Endometrium (tissue), 2 donors: ENCODE measurements at regions not wholly inside any gene's neighbourhood (a gene's known extent, or its start where the extent isn't known, plus 50 kb on each side); places are given as distances from the start of the nearest gene placed in this dataset.

Experiments used
- FAIRE-seq: peaks from 2 replicates; lab custom pipeline; 2012; peaks lifted over from hg19 to GRCh38; lab: Jason Lieb, UNC
- donor health status: control.
- donor health status: control.

DNA sequence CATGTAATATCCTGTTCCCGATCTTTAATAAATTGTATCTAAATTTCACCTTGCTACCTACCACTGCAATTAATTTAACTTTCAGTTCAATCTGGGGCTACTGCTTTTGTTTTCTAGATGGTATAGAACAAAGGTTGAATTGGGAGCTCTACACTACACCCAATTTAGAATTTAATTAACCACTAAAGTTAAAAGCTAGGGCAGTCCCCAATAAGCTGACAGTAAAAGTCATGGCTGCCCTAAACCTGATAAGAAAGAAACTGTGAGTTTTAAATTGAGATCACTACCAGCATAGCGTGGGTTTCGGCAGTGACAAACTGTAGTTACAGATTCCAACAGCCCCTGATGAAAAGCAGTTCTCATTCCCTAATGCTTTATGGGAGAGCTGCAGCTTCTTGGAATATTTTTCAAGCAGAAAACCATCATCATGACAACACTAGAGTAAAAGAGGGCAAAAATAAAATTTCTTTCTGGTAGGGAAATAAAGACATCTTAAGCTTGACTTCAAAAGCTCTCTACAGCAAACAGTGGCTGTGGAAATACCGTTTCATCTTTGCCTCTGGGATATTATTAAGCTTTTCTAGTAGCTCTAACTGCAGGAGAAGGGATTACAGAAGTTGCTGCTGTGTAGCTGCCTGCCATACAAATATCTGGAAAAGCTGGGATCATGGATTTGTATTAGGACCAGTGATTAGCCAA, 1372.1 kb downstream of the EPHA7 start:
- no peak for FAIRE-seq

DNA sequence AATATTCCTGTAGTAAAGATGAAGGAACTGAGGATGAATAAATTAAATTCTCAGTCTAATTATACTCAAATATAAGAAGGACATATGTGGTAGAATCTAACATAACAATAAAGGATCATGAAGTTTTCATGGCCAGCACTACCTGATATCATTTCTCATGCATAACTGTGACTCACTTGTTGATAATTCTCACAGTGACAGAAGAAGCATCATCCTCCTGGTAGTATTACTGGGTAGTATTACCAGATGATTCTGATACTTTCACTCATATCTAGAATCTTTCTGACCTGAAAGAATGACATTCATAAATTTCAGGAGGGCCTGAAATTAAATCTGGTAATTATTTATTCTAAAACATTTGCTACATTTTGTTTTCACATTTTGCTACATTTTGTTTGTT, 1375.0 kb downstream of the EPHA7 start:
- no peak for FAIRE-seq

DNA sequence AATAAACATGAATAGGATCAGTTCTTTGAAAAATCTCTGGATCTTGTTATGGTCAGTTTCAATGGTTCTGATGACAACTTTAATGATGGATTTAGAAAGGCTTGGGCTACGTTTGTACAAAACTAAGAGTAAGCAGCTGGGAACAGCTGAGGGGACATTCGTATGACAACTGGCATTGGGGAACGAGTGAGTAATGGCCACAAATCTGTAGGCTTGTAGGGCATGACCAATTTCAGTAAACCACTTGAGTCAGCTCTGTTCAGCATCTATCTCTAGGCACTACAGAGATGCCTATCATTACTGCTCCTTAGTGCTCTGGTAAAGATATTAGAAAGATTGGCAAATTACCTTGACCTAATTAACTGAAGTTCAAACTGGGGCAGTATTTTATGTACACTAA, 1375.6 kb downstream of the EPHA7 start:
- no peak for FAIRE-seq

DNA sequence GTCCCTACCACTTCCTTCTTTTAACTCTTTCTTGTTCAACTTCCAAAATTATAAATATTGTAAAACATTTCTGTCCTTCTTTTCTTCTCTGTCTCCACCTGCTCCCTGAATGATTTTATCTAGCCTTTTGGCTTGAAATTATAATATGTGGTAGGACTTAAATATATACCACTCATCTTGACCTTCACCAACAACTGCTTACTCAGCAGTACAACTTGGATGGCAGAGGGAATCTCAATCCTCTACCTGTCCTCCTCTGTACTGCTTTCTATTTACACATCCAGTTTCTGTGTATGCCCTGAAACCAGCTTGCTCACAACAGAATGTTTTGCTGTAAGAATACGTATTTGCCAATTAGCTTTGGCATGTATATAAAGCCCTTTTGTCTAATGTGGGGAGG, 1392.5 kb downstream of the EPHA7 start:
- FAIRE-seq: no peak

DNA sequence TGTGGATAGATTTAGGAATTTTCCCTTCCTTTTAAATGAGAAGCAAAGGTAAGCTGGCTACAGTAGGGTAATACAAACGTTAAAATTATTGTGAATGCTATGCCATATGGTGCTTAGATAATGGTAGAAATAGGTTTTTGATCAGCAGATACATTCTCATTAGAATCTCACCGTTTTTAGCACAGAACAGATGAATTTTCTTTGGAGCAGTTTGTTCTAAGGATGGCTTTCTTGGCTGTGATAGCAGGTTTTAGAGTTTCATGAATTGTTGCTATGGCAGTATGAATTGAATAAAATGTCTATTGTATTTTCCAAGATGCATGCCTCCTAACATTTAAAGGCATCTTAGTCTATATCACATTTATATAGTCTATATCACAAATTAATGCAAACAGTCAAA, 1394.5 kb downstream of the EPHA7 start:
- no peak for FAIRE-seq

DNA sequence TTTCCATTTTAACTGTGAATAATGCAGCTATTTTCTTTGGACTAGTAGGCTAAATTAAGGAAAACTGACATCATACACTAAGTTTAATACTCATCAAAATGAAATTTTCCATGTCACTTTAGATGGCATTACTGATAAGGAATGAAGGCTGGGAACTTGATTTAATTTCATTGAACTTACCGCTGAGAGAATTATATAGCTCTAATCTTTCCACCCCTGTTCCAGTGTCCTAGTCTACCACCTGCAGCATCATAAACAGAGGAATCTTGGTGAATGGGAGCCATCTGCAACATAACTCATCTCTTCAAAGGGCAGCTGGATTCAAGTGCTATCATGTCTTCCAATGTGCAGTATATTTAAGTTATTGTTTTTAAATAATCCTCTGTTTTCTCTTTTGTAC, 1395.2 kb downstream of the EPHA7 start:
- no peak for FAIRE-seq

DNA sequence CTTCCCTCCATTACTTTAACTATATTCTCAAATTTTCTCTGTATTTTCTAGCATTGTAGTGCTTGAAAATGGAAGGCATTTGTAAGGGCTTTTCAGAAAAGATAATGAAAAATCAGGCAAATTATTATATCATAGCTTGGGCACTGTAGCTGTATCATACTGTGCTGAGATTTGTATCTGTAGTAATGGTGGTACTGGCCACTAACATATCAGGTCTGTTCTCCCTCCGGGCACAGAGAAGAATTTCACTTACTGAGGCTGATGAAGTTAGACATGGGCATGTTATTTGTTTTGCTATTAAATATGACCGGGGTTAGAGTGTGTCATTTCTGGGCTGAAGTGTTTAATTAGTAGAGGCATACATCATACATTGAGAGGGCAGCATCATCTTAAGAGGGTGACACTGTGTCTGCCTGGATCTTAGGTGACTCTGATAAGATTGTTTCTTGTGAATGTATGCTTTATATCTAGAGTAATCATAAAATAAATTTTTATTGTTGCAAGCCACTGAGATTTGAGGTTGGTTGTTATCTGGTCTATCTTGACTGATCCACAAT, 1395.9 kb downstream of the EPHA7 start:
- no peak for FAIRE-seq

DNA sequence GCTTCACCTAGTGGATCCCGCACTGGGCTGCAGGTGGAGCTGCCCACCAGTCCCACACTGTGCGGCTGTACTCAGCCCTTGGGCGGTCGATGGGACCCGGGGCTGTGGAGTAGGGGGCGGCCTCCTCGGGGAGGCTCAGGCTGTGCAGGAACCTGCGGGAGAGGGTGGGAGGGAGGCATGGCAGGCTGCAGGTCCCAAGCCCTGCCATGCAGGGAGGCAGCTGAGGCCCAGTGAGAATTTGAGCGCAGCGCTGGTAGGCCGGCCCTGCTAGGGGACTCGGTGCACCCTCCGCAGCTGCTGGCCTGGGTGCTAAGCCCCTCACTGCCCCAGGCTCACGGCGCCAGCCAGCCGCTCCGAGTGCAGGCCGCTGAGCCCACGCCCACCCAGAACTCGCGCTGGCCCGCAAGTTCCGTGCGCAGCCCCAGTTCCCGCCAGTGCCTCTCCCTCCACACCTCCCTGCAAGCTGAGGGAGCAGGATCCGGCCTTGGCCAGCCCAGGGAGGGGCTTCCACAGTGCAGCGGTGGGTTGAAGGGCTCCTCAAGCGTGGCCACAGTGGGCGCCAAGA, 1407.6 kb downstream of the EPHA7 start:
- no peak for FAIRE-seq

DNA sequence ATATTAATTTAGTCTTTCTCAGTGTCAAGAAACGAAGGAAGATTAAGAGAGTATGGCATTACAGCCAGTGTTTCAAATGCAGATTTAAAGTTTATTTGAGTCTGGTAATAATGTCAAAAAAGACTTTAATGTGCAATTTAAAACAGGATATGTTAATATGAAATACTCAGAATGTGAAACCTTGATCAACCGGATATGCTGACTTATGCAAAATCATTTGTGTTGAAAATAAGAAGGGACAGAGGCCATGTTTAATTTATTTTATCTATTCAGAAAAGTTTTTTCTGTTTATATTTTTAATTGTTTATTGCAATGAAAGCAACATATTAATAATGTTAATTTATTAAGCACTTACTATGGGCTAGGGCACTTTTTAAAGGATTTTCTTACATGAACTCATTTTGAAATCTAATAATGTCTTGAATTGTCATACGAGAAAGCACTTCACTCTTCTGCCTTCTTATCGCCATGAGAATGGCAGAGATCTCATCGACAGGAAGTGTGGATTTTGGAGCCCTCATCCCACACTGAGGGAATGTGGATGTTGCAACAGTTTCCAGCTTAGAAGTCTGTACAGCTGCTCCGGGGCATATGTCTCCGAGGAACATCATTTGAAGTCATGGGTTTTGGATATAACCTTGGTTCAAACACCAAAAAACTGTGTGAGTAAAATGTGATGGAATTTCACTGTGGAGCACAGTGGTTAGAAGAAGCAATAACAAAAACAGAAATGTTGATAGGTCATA, 1410.4 kb downstream of the EPHA7 start:
- no peak for FAIRE-seq

DNA sequence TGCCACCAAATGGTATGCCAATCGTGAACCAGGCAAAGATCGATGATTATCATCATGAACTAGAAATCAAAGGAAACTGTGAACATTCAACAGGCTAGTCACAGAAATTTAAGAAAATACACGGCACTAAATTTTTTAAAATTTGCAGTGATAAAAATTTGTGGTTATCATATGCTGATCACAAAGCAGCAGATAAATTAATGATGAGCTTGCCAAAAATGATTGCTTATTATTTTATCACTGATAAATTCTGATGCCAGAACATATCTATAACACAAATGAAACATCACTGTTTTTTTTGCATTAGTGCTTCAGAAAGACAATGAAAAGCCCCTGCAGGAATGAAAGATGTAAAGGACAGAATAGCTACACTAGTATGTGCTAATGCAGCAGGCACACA, 1413.2 kb upstream of the MAP3K7 start:
- FAIRE-seq: no peak

DNA sequence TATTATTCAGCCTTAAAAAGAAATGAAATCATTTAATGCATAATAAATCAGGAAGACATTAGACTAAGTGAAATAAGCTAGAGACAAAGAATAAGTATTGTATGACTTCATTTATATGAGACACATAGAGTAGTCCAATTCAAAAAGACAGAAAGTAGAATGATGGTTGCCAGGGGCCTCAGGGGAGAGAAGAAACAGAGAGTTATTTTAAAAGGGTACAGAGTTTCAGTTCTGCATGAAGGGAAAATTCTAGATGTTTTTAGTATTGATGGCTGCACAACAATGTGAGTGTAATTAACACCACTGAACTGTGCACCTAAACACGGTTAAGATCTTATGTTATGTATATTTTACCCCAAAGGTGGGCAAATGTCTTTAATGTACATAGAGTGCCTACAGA, 1407.9 kb upstream of the MAP3K7 start:
- no peak for FAIRE-seq

DNA sequence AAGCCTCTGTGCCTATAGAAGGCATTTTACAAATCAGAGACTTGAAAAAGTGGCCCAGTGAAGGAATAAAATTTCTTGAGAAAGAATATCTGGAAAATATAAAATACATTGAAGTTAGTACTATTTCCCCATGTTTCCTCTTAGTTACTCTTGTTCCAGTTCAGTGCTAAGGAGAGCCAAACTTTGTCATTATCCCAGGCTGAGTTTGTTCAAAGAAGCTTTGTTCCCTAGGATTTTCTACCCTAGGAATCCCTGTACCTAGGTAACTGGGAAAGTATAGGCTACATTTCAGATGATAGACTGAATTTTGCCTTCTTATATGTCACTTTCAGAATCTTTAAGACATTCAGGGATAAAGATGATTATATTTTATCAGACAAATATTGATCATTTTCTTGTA, 1395.7 kb upstream of the MAP3K7 start:
- FAIRE-seq: no peak

DNA sequence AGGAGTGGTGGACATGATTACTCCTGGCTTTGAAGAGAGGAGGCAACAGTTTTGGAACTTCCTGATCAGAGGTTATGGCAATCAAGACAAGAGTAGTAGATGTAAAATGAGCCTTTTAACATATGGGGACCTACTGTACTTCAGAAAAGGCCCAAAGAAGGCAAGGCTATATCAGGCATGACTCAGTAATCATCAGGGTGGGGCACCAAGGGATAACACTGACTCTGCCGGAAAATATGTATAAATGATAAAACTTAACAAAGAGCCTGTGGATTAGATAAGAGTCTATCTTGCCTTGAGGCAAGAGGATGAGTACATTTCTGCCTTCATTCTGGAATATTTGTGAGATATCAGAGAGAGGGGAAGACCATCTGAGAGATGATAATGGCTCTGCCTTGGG, 1389.9 kb upstream of the MAP3K7 start:
- FAIRE-seq: no peak

DNA sequence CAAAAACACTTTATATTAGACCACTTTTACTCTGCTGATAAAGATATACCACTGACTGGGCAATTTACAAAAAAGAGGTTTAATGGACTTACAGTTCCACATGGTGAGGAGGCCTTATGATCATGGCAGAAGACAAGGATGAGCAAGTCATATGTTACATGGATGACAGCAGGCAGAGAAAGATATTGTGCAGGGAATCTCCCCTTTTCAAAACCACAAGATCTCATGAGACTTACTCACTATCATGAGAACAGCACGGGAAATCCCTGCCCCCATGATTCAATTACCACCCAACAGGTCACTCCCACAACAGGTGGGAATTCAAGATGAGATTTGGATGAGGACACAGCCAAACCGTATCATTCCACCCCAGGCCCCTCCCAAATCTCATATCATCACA, 1383.8 kb upstream of the MAP3K7 start:
- FAIRE-seq: no peak

DNA sequence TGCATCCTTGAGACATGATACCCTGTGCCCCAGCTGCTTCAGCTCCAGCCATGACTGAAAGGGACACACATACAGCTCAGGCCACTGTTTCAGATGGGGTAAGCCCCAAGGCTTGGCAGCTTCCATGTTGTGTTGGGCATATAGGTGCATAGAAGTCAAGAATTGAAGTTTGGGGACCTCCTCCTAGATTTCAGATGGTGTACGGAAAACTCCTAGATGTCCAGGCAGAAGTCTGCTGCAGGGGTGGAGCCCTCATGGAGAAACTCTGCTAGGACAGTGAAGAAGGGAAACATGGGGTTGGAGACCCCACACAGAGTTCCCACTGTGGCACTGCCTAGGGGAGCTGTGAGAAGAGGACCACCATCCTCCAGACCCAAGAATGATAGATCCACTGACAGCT, 1379.0 kb upstream of the MAP3K7 start:
- FAIRE-seq: no peak

DNA sequence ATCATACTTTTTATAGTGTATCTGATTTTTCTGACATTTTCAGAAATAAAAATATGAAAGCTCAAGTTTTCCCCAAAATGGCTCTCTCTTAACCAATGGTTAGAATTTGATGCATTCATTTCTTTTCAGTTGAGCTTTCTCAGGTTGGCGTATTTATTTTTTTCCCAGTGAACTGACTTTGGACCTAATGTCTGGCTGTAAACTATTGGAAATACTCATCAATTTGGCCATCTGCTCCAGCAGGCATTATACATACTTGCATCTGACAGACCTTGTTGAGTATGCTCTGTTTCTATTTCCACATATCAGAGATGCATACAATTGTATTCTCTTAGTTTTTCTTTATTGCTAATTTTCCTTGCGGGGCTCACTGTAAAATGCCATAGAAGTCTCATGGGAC, 1374.8 kb upstream of the MAP3K7 start:
- FAIRE-seq: no peak

DNA sequence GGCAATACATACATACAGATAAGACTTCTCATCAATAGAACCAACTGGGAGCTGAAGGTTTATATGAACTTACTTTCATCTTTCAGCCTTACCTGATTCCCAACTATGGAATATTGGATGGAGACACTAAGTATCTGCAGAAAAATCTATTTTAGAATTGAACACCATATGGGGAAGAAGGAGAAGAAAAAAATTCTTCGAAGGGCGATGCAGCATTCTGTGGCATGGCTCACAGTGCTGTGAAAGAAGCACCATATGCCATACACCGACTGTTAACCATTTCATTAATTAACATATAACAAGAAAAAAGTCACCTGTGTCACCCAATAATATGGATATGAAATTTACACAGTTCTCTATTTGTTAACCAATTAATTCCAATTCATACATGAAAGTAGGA, 1374.4 kb upstream of the MAP3K7 start:
- FAIRE-seq: no peak

DNA sequence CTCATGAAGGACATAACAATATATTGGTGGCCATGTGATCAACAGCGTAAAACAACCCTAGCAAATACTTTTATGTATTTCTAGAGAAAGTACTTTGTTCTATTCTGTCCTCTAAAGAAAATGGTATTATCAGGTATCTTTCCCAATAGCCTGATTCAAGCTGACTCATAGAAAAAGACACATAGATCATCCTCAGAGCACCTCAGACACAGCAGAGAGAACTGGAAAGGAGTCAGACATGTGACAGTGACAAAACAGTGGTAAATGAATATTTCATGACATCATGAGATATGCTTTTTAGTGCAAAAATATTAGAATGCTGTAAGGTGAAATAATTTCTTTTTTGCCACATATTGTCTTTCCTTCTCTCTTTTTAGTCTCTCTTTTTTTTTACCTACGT, 1355.0 kb upstream of the MAP3K7 start:
- no peak for FAIRE-seq

DNA sequence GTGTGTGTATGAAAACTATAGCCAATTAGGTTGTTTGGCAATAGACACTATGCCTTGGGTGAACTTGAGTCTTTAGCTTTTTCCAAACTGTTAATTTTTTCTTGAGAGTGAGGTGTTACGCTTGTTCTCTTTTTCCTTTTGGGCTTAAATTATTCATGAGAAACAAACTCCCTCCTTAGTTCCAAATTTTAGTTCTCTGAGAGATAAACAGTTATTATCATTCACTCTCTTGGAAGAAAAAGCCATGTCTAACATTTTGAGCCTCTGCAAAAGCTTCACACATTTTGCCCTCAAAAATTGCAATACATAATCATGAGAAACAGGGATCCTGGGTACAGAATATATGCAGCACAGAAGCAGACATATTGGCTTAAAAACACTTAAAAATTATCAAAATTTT, 1353.9 kb upstream of the MAP3K7 start:
- no peak for FAIRE-seq

DNA sequence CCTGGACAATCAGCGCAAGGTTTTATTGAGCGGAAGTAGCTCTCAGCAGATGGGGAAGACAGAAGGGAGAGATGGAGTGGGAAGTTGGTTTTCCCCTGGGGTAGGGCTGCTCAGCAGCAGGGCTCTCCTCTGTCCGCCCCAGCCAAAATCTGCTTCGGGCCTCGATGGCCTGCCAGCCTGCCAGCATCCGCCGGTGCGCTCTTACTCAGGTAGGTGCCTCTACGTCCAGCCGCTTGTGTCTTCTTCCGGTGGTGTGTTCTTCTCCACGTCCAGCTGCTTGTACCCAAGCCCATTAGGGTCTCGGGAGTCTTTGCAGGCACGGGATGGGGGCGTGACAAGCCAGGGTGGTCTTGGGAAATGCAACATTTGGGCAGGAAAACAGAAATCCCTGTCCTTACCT, 1340.0 kb upstream of the MAP3K7 start:
- FAIRE-seq: no peak

DNA sequence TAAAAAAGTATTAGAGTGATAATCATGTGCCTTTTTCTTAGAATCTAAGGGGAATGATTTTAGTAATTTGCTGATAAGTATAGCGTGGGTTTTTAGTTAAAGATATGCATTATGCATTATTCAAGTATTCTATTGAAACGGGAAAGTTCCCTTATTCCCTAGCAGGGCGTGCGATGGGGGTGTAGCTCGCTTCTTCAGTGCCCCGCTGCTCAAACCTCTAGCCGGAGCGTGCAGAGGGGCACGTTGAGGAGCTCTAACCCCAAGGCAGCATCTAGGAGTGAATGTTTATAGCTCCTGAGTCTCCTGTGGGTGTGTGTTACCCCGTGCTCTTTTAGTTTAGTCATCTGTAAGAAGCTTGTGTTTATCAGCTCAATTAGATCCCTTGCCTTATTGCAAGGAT, 1339.5 kb upstream of the MAP3K7 start:
- no peak for FAIRE-seq

DNA sequence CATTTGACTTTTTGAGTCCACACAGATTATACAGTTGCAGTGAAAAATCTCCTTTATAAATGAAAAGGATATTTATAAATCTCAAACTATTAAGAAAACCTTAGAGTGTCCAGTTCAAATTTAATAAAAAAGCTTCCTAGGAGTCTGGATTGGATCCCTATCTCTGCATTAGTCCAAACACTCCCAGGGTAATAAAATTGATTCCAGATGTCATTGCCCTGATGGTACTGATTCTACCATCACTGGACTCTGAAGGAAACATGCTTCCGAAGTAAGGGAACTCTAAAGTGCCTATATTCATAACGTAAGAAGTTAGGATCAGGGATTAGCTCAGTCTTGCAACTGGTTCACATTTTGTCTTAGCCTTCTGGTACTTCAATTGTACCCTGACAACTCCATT, 1325.1 kb upstream of the MAP3K7 start:
- FAIRE-seq: no peak

DNA sequence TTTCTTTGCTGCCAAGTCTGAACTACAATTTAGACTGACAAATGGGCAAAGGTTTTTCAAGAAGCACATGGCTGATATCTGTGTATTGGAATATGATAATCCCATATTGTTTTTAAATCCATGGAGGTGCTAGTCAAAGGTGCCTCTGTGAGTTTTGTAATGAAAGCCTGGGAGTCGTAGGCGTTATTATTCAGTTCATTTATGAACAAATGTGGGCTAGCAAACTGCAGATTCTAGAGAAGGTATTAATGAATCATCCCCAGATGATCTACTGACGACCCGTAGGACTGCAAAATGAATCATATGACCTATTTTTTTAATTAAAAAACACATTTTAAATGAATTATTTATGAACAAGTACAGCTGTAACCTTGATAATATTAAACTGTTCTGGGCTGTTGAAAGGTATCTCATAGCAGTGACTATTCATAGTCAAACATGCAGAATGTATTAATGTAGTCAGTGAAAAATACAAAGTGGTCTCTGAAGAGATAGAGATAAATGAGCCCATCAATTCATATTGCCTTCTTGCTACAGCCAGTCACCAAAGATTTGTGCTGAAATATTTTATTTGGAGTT, 1317.8 kb upstream of the MAP3K7 start:
- FAIRE-seq: no peak
